Psoas muscle (tissue), 7 donors: ENCODE measurements at regions not wholly inside any gene's neighbourhood (a gene's known extent, or its start where the extent isn't known, plus 50 kb on each side); places are given as distances from the start of the nearest gene placed in this dataset.

Experiments used
- ATAC-seq, 4 donors: fragments of 200-7000 bp; cut with Tn5 transposase; one replicate each; pipeline ENCODE4 v1.9.1; 2020; ENCODE audit warnings: moderate library complexity in 3 of 4, mild to moderate bottlenecking in 2 of 4
- DNase-seq, 2 donors: peaks; one replicate each; pipeline ENCODE4 v3.0.0-alpha.2; 2020
- H3K27ac ChIP-seq: fragments of 200-600 bp; one replicate; pipeline ENCODE4 v1.8.0; 2022
- H3K27me3 ChIP-seq, 3 donors: fragments of 200-600 bp in 1 of 3; one replicate each; pipeline versions ENCODE4 v1.6.1 to v1.8.0; 2013 to 2022; ENCODE audit warnings: low read length in 2 of 3, mild to moderate bottlenecking in 2 of 3, moderate library complexity in 1 of 3; ENCODE audit not compliant: insufficient read depth in 3 of 3
- H3K36me3 ChIP-seq, 2 donors: fragments of 200-600 bp in 1 of 2; one replicate each; pipeline versions ENCODE4 v1.6.1 to v1.8.0; 2013 to 2022; ENCODE audit warnings: low read depth in 1 of 2, mild to moderate bottlenecking in 1 of 2, moderate library complexity in 1 of 2; ENCODE audit not compliant: insufficient read depth in 1 of 2
- H3K4me1 ChIP-seq: fragments of 200-600 bp; one replicate; pipeline ENCODE4 v1.8.0; 2022
- H3K4me3 ChIP-seq: fragments of 200-600 bp; one replicate; pipeline ENCODE4 v1.8.0; 2022; ENCODE audit warnings: mild to moderate bottlenecking
- H3K9me3 ChIP-seq: fragments of 200-600 bp; one replicate; pipeline ENCODE4 v1.8.0; 2022
- CTCF ChIP-seq: fragments of 200-600 bp; IDR thresholded peaks from one replicate; pipeline ENCODE4 v1.8.0; 2022; ENCODE audit warnings: antibody characterized with exemption
- WGBS, 3 donors: extraction: QIAGEN DNeasy Blood & Tissue Kit; methylation state at CpG; one replicate each; pipeline versions ENCODE4 v1.1.6 to v1.1.7; 2013; 5-methylcytosine and 5-hydroxymethylcytosine counted together
- intact Hi-C, 2 donors: fragments of 100-400 bp; cut with DNase I; formaldehyde crosslinking; loops; one replicate each; pipeline versions ENCODE4 v1.11.0 to v1.14.2; 2022
- donor health status: healthy with polysubstance abuse.
- donor health status: DM: no; HTN: no; CAD: no; lungs with moderate emphysema.
- donor health status: Bipolar disorder and iron deficiency.
- donor health status: healthy.
- donor health status: DM: yes; HTN: yes; CAD: no.
- donor health status: DM: no; HTN: no; CAD: no.
- donor health status: DM: yes; HTN: yes; CAD: no.

GRCh38 chr11:103659206-103659618 lies 377.2 kb upstream of the DDI1 start:
- Histone ChIP-seq H3K9me3 (no peaks in the 10 kb centered on the region), H3K4me1 (no peaks in the 10 kb centered on the region), H3K27ac (no peak overlapping the region), H3K27me3 (no peaks in the 10 kb centered on the region), H3K4me3 (no peak overlapping the region), H3K36me3 (no peaks in the 10 kb centered on the region)
- intact Hi-C loops: no loop called here
- ATAC-seq (no peak), DNase-seq (no peak)
- no peak for TF ChIP-seq CTCF

GRCh38 chr11:103659743-103660142 lies 376.7 kb upstream of the DDI1 start:
- DNase-seq (no peak), ATAC-seq (no peak)
- no peaks in the 10 kb centered on the region for H3K4me1 ChIP-seq
- H3K27ac ChIP-seq: no peak overlapping the region
- H3K36me3 ChIP-seq: no peaks in the 10 kb centered on the region
- H3K27me3 ChIP-seq: no peaks in the 10 kb centered on the region
- H3K4me3 ChIP-seq: no peak overlapping the region
- TF ChIP-seq CTCF: no peak
- no peaks in the 10 kb centered on the region for H3K9me3 ChIP-seq
- intact Hi-C loops: no loop called here

- Histone ChIP-seq H3K4me3 (no peak overlapping the region), H3K36me3 (no peaks in the 10 kb centered on the region), H3K9me3 (no peaks in the 10 kb centered on the region), H3K27me3 (no peaks in the 10 kb centered on the region), H3K27ac (no peak overlapping the region), H3K4me1 (no peaks in the 10 kb centered on the region)
- intact Hi-C loops: no loop called here
- TF ChIP-seq CTCF: no peak
- no peak for DNase-seq
- no peak for ATAC-seq
Measured at GRCh38 chr11:103661185-103661584, 375.3 kb upstream of the DDI1 start.

GRCh38 chr11:103661991-103662390 lies 374.4 kb upstream of the DDI1 start:
- DNase-seq: no peak
- H3K27ac ChIP-seq: no peak overlapping the region
- no peak overlapping the region for H3K4me3 ChIP-seq
- no peak for TF ChIP-seq CTCF
- no peaks in the 10 kb centered on the region for H3K36me3 ChIP-seq
- H3K4me1 ChIP-seq: no peaks in the 10 kb centered on the region
- no peaks in the 10 kb centered on the region for H3K27me3 ChIP-seq
- ATAC-seq: no peak
- no peaks in the 10 kb centered on the region for H3K9me3 ChIP-seq
- WGBS, 3 donors: 0% methylated on average over 1 of the region's 1 CpG
- intact Hi-C loops: no loop called here

GRCh38 chr11:103662880-103663279 lies 373.6 kb upstream of the DDI1 start:
- Histone ChIP-seq H3K9me3 (no peaks in the 10 kb centered on the region), H3K4me3 (no peak overlapping the region), H3K27me3 (no peaks in the 10 kb centered on the region), H3K4me1 (no peaks in the 10 kb centered on the region), H3K36me3 (no peaks in the 10 kb centered on the region), H3K27ac (no peak overlapping the region)
- no peak for TF ChIP-seq CTCF
- ATAC-seq (no peak), DNase-seq (no peak)
- 24 to 58% (median 35%) methylated on average over 2 of the region's 2 CpGs for WGBS, 3 donors
- intact Hi-C loops: no loop called here
